ENCODE measurements at regions not wholly inside any gene's neighbourhood (a gene's known extent, or its start where the extent isn't known, plus 50 kb on each side); places are given as distances from the start of the nearest gene placed in this dataset.

DNA sequence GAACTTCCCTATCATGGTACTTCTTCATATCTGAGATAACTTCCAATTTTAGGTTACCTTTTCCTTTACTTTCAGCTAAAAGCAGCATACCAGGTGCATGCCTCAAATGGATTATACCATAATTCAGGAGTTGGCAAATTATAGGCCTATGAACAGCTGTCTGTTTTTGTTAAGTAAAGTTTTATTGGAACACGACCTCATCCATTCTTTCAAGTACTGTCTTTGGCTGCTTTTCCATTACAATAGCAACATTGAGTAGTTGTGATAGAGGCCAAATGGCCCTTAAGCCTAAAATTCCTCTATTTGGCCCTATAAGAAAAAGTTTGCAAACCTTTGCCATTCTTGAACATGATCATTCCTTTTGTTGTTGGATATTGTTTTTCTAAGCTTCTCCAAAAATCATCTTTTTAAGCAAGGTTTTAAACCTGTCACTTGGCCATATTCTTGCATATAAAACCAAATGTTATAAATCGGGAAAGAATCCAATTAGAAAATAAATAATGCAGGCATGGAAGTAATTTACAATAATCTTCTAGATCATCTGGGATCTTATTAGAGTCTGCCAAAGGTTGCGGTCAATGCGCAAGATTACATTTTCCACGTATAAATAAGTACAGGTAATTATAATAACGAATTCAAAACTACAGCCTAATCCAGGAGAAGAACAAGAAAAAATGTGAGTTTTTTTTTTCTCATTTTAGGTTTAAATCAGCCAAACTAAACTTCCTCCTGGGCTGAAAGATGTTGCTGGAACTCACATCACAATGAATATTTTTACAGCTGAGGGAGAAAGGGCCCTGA is 226.5 kb upstream of the ANKRD55 start:
- DNase-seq (ENCODE audit: low spot score): no peak

GRCh38 chr5:56457887-56458812 is 225.0 kb upstream of the ANKRD55 start:
- no peak for DNase-seq (ENCODE audit: low spot score)

DNA sequence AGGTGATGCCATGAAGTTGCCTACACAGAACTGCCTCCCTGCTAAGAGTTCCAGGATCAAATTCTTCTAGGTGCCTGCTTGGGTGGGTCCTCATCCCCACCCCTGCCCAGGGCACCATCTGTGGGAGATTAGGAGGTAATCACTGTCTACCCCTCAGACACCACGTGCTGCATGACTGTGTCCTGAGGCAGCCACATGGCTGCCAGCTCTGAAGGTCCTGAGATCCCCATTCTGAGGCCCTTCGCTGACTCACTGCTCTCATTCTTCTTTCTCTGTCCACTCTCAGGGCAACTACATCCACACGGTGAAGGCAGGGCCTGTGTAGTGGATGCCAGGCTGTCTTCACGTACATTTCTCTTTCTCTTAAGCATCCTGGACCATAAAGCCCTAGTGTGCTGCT is 222.9 kb upstream of the ANKRD55 start:
- DNase-seq (ENCODE audit: low spot score): no peak

GRCh38 chr5:56455417-56455816 is 222.3 kb upstream of the ANKRD55 start:
- DNase-seq (ENCODE audit: low spot score): no peak

DNA sequence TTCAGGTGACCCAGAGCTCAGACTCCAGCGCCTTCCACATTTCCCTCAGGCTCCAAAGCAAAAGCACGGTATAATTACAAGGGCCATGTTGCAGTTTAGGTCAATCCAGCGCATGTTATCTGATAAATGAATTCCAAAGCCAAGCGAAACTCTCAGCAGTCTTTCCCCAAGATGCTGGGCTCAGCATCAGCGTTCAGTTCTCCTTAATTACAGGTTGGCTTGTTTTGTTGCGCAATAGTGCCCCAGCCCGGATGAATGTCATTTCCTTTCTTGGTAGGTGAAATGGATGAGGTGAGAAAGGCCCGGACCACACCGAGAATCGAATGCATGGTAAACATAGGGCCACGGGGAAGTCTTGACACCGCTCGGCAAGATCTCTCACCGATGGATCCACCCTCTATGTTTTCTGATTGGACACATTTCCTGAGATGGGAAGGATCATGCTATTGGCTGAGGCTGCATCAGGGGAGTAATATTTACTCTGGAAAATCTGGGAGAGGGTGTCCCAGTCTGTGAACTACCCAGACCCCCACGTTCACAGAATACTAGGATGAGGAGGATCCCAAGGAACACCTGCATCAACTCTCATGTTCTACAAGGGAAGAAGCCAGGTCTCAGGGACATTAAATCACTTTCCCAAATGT is 221.2 kb upstream of the ANKRD55 start:
- no peak for DNase-seq (ENCODE audit: low spot score)

DNA sequence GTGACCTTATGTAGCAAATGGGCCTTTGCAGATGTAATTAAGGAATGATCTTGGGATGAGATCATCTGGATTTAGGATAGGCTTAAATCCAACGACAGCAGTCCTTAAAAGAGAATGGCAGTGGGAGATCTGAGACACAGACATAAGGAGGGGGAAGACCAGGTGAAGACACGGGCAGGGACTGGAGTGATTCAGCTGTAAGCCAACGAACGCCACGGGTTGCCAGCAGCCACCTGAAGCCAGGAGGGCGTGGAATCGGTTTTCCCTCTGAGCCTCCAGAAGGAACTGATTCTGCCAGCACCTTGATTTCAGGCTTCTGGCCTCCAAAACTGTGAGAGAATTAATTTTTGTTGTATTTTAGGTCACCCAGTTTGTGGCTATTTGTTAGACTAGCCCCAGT is 218.6 kb upstream of the ANKRD55 start:
- no peak for DNase-seq (ENCODE audit: low spot score)

DNA sequence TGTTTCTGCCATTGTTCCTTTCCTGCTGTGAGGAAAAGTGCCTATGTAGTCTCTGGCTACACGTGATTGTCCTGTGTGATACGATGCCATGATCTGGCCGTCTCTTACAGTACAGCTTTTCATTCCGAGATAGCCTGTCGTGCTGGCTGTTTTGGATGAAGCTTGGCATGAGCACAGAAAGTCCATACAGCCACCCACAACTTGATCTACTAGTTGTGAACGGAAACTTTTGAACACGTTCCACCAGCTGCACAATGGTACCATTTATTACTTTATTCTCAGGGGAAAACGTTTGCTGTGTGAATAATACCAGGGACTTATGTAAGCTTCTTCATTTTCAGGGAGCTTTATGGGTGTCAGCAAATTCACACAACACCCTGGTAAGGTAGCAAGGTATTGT is 217.6 kb upstream of the ANKRD55 start:
- no peak for DNase-seq (ENCODE audit: low spot score)

DNA sequence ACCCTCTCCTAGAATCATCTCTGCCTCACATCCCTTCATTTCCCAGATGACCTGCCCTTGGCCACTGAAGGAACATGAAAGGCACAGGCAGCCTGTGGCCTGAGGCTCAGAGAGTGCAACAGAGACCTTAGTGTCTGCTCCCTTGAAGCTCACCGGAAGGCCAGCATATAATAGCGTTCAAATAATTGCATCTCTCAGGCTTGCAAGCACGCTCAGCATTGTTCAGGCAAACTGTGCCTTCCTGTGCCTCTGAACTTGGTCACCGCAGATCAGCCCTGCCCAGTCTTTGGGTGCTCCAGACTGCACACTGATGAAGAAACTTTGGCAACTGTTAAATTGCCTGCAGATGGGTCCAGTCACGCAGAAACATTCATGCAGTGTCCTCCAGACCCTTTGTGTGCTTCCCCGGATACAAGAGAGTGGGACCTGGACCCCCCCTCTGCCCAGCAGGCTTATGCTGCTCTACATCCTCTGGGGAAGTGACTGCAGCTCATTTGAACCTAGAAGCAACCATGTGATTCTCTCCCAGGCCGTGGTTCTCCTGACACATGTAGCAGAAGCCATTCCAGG is 216.0 kb upstream of the ANKRD55 start:
- DNase-seq (ENCODE audit: low spot score): no peak

DNA sequence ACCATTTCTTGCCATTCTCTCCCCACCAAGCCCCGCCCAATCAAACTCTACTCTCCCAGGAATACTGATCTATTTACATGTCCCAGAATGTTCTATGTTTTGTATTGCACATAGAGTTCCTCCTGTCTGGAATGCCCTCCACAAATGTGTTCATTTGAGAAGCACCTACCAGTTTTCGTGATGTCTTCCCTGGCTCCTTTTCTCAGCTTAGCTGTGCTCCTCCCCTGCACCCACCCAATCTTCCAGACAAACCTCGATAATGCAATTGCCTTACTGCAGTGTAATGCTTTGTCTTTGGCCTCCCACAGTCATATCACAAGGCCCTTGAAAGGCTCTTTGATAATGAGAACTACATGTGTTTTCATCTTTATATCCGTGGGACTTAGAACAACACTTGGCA is 214.5 kb upstream of the ANKRD55 start:
- DNase-seq (ENCODE audit: low spot score): no peak

- no peak for DNase-seq (ENCODE audit: low spot score)
These were observed 214.1 kb upstream of the ANKRD55 start for GRCh38 chr5:56447232-56447631.

DNA sequence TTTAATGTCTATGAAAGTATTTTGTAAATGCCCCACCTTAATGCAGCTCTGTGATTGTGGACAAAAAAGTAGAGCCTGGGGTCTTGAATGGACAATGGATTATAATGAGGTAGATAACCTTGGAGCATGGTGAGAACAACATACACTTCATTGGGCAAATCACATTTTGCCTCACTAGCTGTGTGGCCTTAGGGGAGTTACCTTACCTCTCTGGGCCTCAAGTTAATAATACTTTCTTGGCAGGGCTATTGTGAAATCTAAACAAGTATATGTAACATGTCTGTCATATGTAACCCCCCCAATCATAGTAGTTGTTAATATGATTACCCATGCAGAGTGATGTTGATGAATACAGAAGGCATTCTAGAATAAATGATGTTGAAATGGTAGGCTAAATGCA is 213.6 kb upstream of the ANKRD55 start:
- DNase-seq (ENCODE audit: low spot score): no peak

GRCh38 chr5:56443826-56444225 is 210.7 kb upstream of the ANKRD55 start:
- no peak for DNase-seq (ENCODE audit: low spot score)

DNA sequence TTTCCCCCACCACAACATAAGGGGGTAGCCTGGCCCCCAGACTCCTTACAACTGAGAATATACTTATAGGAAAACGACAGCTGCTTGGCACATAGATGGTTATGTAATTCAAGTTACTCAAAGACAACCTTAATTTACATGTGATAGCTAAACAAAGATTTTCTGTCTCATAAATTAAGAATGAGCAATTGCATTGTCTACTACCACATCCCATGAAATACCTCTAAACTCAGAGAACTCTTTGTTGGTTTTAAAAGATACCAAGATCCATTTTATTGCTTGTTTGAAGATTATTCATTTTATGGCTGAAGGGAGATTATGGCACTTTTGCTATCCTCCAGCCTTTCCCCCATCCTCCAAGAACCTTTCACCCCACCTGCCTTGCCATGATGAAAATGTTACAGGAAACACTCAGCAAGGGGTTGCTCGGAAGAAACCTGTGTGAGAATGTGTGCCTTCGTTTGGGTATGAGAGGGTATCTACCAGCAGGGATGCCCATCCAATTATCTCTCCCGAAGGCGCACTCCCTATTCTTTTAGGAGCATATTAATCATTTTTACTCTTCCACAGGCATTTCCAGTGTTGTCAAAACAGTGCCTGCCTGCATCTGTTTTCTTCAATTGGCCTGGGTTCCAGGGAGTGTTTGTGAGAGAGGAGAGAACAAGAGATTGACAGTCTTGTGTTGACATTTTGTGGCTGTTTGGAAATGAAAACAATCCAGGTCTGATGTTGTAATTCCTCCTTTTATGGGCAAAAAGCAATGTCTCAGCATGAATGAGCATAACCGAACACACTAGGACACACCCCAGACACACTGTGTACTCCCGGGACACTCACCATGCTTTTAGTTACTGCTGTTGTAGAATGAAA is 208.0 kb upstream of the ANKRD55 start:
- DNase-seq (ENCODE audit: low spot score): no peak

- no peak for DNase-seq (ENCODE audit: low spot score)
These were observed 201.9 kb upstream of the ANKRD55 start for GRCh38 chr5:56434986-56435385.

DNA sequence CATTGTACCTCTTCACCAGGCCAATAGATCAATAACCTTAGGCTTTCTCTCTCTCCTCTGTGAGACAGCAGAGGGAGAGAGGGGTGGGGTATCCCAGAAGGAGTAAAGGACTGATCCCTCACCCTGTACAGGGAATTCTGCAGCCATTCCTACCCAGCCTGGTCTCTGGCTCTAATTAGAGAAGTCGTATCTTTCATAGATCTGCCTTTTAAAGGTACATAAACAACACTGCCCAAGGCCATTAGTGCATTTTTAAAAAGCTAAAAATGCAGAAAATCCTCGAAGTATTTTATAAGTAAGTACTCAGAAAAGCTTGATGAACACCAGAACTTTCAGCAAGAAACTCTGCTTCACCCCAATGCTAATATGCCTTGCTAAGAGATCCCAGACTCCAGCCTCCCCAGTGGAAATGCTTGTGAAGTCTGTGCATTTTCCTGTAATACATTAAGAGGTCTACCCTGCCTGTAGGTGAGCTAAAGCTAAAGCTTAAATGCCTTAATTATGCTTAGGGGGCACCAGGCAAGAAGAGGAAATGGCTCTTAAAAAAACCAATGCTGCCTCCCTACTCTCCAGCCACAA is 200.0 kb upstream of the ANKRD55 start:
- DNase-seq (ENCODE audit: low spot score): no peak

DNA sequence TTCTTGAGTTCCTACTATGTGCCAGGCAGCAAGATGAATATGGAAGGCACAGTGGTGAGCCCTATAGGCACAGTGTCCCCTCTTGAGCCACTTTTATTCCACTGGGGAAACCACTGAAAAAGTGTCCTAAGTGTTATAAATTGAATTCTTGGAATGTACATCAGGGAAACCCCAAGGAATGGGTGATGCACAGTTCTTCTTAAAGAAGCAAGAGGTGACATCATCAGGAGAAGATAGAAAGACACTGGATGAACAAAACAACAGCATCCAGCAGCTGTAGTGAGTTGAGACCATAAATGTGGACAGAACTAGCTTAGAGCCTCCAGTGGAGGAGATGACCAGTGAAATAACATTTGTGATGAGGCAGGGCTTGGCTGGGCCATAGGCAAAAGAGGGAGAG is 199.2 kb upstream of the ANKRD55 start:
- DNase-seq (ENCODE audit: low spot score): no peak

- no peak for DNase-seq (ENCODE audit: low spot score)
These were observed 197.3 kb upstream of the ANKRD55 start for GRCh38 chr5:56430422-56430821.

DNA sequence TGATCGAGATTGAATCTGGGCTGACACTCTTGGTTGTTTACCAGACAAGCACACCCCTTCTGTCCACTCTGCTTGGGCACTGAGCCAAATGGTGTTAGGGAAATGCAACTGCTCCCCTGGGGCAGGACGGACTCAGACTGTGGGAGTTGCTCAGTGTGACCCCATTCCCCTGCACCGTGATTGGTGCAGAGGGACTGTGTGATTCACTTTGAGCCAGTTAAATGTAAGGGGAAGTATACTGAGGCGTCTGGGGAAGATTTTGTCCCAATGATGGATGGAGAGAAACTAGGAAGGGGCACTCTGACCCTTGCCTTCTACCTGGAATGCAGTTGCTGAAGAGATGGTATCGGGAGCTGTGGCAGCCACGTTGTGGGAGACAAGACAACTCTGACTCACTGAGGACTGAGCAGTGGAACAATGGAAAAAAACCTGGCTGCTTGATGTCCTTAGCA is 196.0 kb upstream of the ANKRD55 start:
- no peak for DNase-seq (ENCODE audit: low spot score)

DNA sequence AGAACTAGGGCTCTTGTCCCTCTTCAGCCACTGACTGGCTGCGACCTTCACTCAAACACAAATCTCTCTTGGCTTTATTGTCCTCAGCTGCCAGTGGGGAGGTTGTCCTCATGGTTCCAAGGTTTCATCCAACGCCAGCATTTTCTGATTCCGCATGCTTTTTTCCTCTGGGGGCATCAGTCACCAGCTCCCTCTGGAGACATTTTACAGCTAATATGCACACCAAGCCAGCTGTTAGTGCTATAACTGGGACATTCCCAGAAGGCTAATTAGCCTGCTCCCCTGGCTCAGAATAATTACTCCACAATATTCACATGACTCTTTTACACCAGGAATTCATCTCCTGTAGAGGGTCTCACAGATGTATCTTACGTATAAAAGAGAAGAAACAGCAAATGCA is 193.6 kb upstream of the ANKRD55 start:
- DNase-seq (ENCODE audit: low spot score): no peak

DNA sequence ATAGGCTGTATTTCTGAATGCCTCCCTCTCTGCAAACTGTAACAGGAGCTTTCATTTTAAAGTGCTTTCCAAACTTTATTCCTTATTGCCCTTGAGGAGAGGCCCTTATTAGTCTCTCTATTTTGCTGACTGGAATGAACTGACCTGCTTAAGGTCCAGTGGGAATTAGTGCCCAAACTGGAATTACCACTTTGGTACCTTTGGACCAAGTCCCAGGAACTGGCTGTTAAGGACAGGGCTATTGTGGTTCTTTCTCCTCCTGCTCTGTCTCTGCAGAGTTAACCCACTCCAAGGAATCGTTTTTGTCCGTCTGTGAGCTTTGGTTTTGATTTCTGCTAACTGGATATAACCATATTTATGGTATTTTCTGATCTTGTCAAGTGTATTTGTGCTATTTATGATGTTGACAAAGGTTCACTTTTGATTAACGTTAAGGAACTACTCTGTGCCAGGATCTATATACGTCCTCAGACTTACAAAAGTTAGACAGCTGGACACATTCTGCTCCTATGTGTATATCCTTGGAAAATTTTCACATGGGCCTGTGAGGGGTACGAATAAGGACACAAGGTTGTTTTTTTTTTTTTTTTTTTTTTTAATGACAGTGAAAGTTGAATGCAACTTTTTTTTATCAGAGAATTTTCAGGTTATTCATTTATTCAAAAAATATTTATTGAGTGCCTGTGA is 189.1 kb upstream of the ANKRD55 start:
- DNase-seq (ENCODE audit: low spot score): no peak

Data from kidney capillary endothelial cell (primary cell).